ENCODE measurements at regions not wholly inside any gene's neighbourhood (a gene's known extent, or its start where the extent isn't known, plus 50 kb on each side); places are given as distances from the start of the nearest gene placed in this dataset.

DNA sequence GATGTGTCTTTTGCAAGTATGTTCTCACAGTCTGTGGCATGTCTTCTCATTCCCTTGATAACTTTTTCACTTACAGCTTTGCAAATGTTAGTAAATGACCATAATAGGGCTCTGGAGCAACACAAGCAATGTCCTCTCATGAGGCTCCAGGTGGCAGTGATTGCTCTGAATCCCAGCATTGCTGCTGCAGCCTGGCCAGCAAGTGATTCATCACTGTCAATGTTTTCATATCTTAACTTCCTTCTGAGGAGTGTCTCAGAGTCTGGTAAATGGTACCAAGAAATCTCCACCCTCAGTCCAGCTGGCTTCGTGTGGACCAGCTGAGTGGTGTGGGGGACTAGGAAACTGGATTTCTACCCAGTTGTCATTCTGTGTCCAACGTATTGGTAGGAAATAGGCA is 139.6 kb downstream of the MYLK4 start:
- H3K4me3 Mint-ChIP-seq (ENCODE audit: unreplicated experiment): no peak overlapping the region
- no peaks in the 10 kb centered on the region for H3K4me1 Mint-ChIP-seq (ENCODE audit: low read depth, unreplicated experiment)
- H3K36me3 Mint-ChIP-seq (ENCODE audit: unreplicated experiment): peaks cover 6% of the 10 kb centered on the region
- TF ChIP-seq CTCF (IDR thresholded peaks at IDR 0.05; ENCODE audit: partially characterized antibody, unreplicated experiment): no peak
- H3K9me3 Mint-ChIP-seq (ENCODE audit: unreplicated experiment): no peaks in the 10 kb centered on the region
- H3K27me3 Mint-ChIP-seq (ENCODE audit: unreplicated experiment): no peaks in the 10 kb centered on the region
- no peak for DNase-seq
- no peak overlapping the region for H3K27ac Mint-ChIP-seq (ENCODE audit: unreplicated experiment)

- Mint-ChIP-seq H3K4me3 (ENCODE audit: unreplicated experiment) (no peak overlapping the region), H3K4me1 (ENCODE audit: low read depth, unreplicated experiment) (no peaks in the 10 kb centered on the region), H3K9me3 (ENCODE audit: unreplicated experiment) (no peaks in the 10 kb centered on the region), H3K27ac (ENCODE audit: unreplicated experiment) (no peak overlapping the region), H3K36me3 (ENCODE audit: unreplicated experiment) (no peaks in the 10 kb centered on the region), H3K27me3 (ENCODE audit: unreplicated experiment) (peaks cover 2% of the 10 kb centered on the region)
- no peak for TF ChIP-seq CTCF (IDR thresholded peaks at IDR 0.05; ENCODE audit: partially characterized antibody, unreplicated experiment)
- DNase-seq: no peak
Measured at GRCh38 chr6:2608503-2608902, 142.2 kb downstream of the MYLK4 start.

- no peak overlapping the region for H3K4me3 Mint-ChIP-seq (ENCODE audit: unreplicated experiment)
Measured at GRCh38 chr6:2600363-2600762, 150.4 kb downstream of the MYLK4 start.

DNA sequence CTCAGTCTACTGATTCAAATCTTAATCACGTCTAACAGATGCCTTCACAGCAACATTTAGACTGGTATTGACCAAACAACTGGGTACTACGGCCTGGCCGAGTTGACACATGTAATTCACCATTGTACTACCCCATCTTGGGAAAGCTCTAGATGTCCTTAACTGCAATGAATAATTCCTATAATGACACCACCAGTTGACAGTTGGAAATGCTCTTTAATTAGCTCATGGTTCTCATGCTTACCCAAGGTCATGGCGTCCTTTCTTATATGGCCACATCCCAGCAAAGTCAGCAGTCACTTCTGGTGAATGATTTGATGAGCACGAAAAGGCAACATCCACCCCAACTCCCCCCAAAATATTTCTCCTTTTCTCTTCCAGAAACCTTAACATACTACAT is 150.9 kb downstream of the MYLK4 start:
- Mint-ChIP-seq H3K4me1 (ENCODE audit: low read depth, unreplicated experiment) (no peaks in the 10 kb centered on the region), H3K9me3 (ENCODE audit: unreplicated experiment) (no peaks in the 10 kb centered on the region), H3K4me3 (ENCODE audit: unreplicated experiment) (no peak overlapping the region), H3K27me3 (ENCODE audit: unreplicated experiment) (peaks cover 3% of the 10 kb centered on the region), H3K27ac (ENCODE audit: unreplicated experiment) (no peak overlapping the region), H3K36me3 (ENCODE audit: unreplicated experiment) (no peaks in the 10 kb centered on the region)
- DNase-seq: no peak
- no peak for TF ChIP-seq CTCF (IDR thresholded peaks at IDR 0.05; ENCODE audit: partially characterized antibody, unreplicated experiment)

More at GRCh38 chr6:2600363-2600762, 150.4 kb downstream of the MYLK4 start:
- TF ChIP-seq CTCF (IDR thresholded peaks at IDR 0.05; ENCODE audit: partially characterized antibody, unreplicated experiment): no peak
- Mint-ChIP-seq H3K4me1 (ENCODE audit: low read depth, unreplicated experiment) (no peaks in the 10 kb centered on the region), H3K36me3 (ENCODE audit: unreplicated experiment) (no peaks in the 10 kb centered on the region), H3K27me3 (ENCODE audit: unreplicated experiment) (peaks cover 3% of the 10 kb centered on the region), H3K9me3 (ENCODE audit: unreplicated experiment) (no peaks in the 10 kb centered on the region), H3K27ac (ENCODE audit: unreplicated experiment) (no peak overlapping the region)
- DNase-seq: no peak

- Mint-ChIP-seq H3K27me3 (ENCODE audit: unreplicated experiment) (peaks cover 1% of the 10 kb centered on the region), H3K27ac (ENCODE audit: unreplicated experiment) (no peak overlapping the region), H3K4me3 (ENCODE audit: unreplicated experiment) (no peak overlapping the region), H3K9me3 (ENCODE audit: unreplicated experiment) (no peaks in the 10 kb centered on the region), H3K36me3 (ENCODE audit: unreplicated experiment) (no peaks in the 10 kb centered on the region), H3K4me1 (ENCODE audit: low read depth, unreplicated experiment) (no peaks in the 10 kb centered on the region)
- no peak for TF ChIP-seq CTCF (IDR thresholded peaks at IDR 0.05; ENCODE audit: partially characterized antibody, unreplicated experiment)
- no peak for DNase-seq
Measured at GRCh38 chr6:2598867-2599266, 151.9 kb downstream of the MYLK4 start.
